Trophoblast cell (in vitro differentiated cells and primary cell): ENCODE measurements at regions not wholly inside any gene's neighbourhood (a gene's known extent, or its start where the extent isn't known, plus 50 kb on each side); places are given as distances from the start of the nearest gene placed in this dataset.
"Not testable (repeated sequence)": the region's sequence is repeated elsewhere in the genome, so short reads cannot be mapped to it uniquely, and the experiment has no call there.

Experiments
- DNase-seq, 2 donors: peaks; one replicate each; pipeline ENCODE4 v3.0.0-alpha.2; 2016
- H2AFZ ChIP-seq: 2 replicates; pipeline ENCODE4 v1.6.1; 2013; ENCODE audit warnings: low read length, moderate library complexity, mild to moderate bottlenecking; ENCODE audit not compliant: insufficient read depth, poor library complexity
- H2AK5ac ChIP-seq: 2 replicates; pipeline ENCODE4 v1.6.1; 2013; ENCODE audit warnings: mild to moderate bottlenecking, low read length
- H2BK120ac ChIP-seq: 2 replicates; pipeline ENCODE4 v1.6.1; 2013; ENCODE audit warnings: low read length, mild to moderate bottlenecking, moderate library complexity; ENCODE audit not compliant: insufficient read depth, poor library complexity
- H2BK12ac ChIP-seq: 2 replicates; pipeline ENCODE4 v1.6.1; 2013; ENCODE audit warnings: mild to moderate bottlenecking, low read length, moderate library complexity
- H2BK5ac ChIP-seq: 2 replicates; pipeline ENCODE4 v1.6.1; 2013; ENCODE audit warnings: low read length, low read depth, moderate library complexity, mild to moderate bottlenecking; ENCODE audit not compliant: poor library complexity
- H3K14ac ChIP-seq: 2 replicates; pipeline ENCODE4 v1.6.1; 2013; ENCODE audit warnings: mild to moderate bottlenecking, low read length
- H3K18ac ChIP-seq: 2 replicates; pipeline ENCODE4 v1.6.1; 2013; ENCODE audit warnings: mild to moderate bottlenecking, low read length
- H3K23ac ChIP-seq: 2 replicates; pipeline ENCODE4 v1.6.1; 2013; ENCODE audit warnings: low read length
- H3K27ac ChIP-seq: 2 replicates; pipeline ENCODE4 v1.5.1; 2013; ENCODE audit warnings: low read depth, mild to moderate bottlenecking, inconsistent platforms, low read length, moderate library complexity
- H3K27me3 ChIP-seq: 2 replicates; pipeline ENCODE4 v1.6.1; 2013; ENCODE audit warnings: inconsistent platforms, mild to moderate bottlenecking, low read length, moderate library complexity; ENCODE audit not compliant: insufficient read depth
- H3K36me3 ChIP-seq, 2 experiments: 1 replicate in 1 of 2; 2 replicates in 1 of 2; pipeline ENCODE4 v1.6.1; 2013; ENCODE audit warnings: low read length in 2 of 2, mild to moderate bottlenecking in 2 of 2, moderate library complexity in 1 of 2; ENCODE audit not compliant: insufficient read depth in 2 of 2, control insufficient read depth in 1 of 2
- H3K4ac ChIP-seq: 2 replicates; pipeline ENCODE4 v1.6.1; 2013; ENCODE audit warnings: low read depth, mild to moderate bottlenecking, low read length, moderate library complexity
- H3K4me1 ChIP-seq, 2 experiments: 1 replicate in 1 of 2; 2 replicates in 1 of 2; pipeline ENCODE4 v1.6.1; 2013; ENCODE audit warnings: low read length in 2 of 2, mild to moderate bottlenecking in 2 of 2, moderate library complexity in 1 of 2; ENCODE audit not compliant: insufficient read depth in 2 of 2, control insufficient read depth in 1 of 2
- H3K4me2 ChIP-seq: 2 replicates; pipeline ENCODE4 v1.6.1; 2013; ENCODE audit warnings: inconsistent platforms, mild to moderate bottlenecking, low read length, moderate library complexity
- H3K4me3 ChIP-seq: 2 replicates; pipeline ENCODE4 v1.5.1; 2013; ENCODE audit warnings: mild to moderate bottlenecking, low read depth, low read length, inconsistent platforms
- H3K79me1 ChIP-seq: one replicate; pipeline ENCODE4 v1.6.1; 2013; ENCODE audit warnings: low read length
- H3K79me2 ChIP-seq: 2 replicates; pipeline ENCODE4 v1.6.1; 2013; ENCODE audit warnings: low read length, mild to moderate bottlenecking; ENCODE audit not compliant: control insufficient read depth, insufficient read depth, poor library complexity
- H3K9ac ChIP-seq: 2 replicates; pipeline ENCODE4 v1.6.1; 2013; ENCODE audit warnings: mild to moderate bottlenecking, low read length
- H3K9me3 ChIP-seq: 2 replicates; pipeline ENCODE4 v1.6.1; 2013; ENCODE audit warnings: low read depth, mild to moderate bottlenecking, control low read depth, inconsistent platforms, low read length; ENCODE audit not compliant: insufficient read depth
- H4K12ac ChIP-seq: 2 replicates; pipeline ENCODE4 v1.6.1; 2013; ENCODE audit warnings: low read depth, mild to moderate bottlenecking, low read length, moderate library complexity
- H4K8ac ChIP-seq: 2 replicates; pipeline ENCODE4 v1.6.1; 2013; ENCODE audit warnings: low read depth, mild to moderate bottlenecking, low read length, moderate library complexity
- H4K91ac ChIP-seq: one replicate; pipeline ENCODE4 v1.6.1; 2013; ENCODE audit warnings: low read depth, mild to moderate bottlenecking, low read length, moderate library complexity
- WGBS: extraction: QIAGEN DNeasy Blood & Tissue Kit; methylation state at CpG from one replicate; pipeline ENCODE4 v1.1.7; 2013; ENCODE audit warnings: missing lambda C conversion rate; ENCODE audit not compliant: insufficient read length, insufficient coverage; ENCODE audit errors: extremely low coverage; 5-methylcytosine and 5-hydroxymethylcytosine counted together

- no peak overlapping the region for H3K27ac ChIP-seq
- no peak overlapping the region for H2AFZ ChIP-seq
- no peak overlapping the region for H3K23ac ChIP-seq
- H3K14ac ChIP-seq, result no peak overlapping the region
- no peak overlapping the region for H2BK12ac ChIP-seq
- no peak overlapping the region for H4K8ac ChIP-seq
- H3K9ac ChIP-seq, result no peak overlapping the region
- H3K79me1 ChIP-seq, result no peaks in the 10 kb centered on the region
- H2BK5ac ChIP-seq, result no peak overlapping the region
- H4K91ac ChIP-seq, result no peak overlapping the region
- H3K36me3 ChIP-seq, result no peaks in the 10 kb centered on the region
- no peak overlapping the region for H2BK120ac ChIP-seq
- no peak overlapping the region for H2AK5ac ChIP-seq
- no peak overlapping the region for H3K4me2 ChIP-seq
- DNase-seq, result no peak
- H3K4me1 ChIP-seq, result no peaks in the 10 kb centered on the region
- no peak overlapping the region for H3K4ac ChIP-seq
- H3K79me2 ChIP-seq, result no peaks in the 10 kb centered on the region
- WGBS, result no CpG with 5 or more reads among the region's 7 CpGs
- H3K27me3 ChIP-seq, result no peaks in the 10 kb centered on the region
- H3K4me3 ChIP-seq, result no peak overlapping the region
- H3K18ac ChIP-seq, result no peak overlapping the region
- no peak overlapping the region for H4K12ac ChIP-seq
- no peaks in the 10 kb centered on the region for H3K9me3 ChIP-seq
Measured at GRCh38 chr10:52391927-52392602, 78.0 kb downstream of the DKK1 start.

GRCh38 chr10:52394246-52394645 lies 80.2 kb downstream of the DKK1 start:
- no peaks in the 10 kb centered on the region for H3K79me1 ChIP-seq
- H2BK120ac ChIP-seq, result no peak overlapping the region
- H4K12ac ChIP-seq, result no peak overlapping the region
- H4K8ac ChIP-seq, result no peak overlapping the region
- H4K91ac ChIP-seq, result no peak overlapping the region
- H3K79me2 ChIP-seq, result no peaks in the 10 kb centered on the region
- no peaks in the 10 kb centered on the region for H3K36me3 ChIP-seq
- no peak overlapping the region for H3K27ac ChIP-seq
- H3K27me3 ChIP-seq, result no peaks in the 10 kb centered on the region
- H3K23ac ChIP-seq, result no peak overlapping the region
- H3K9me3 ChIP-seq, result no peaks in the 10 kb centered on the region
- H3K4me1 ChIP-seq, result no peaks in the 10 kb centered on the region
- WGBS, result no CpG with 5 or more reads among the region's 1 CpG
- H2AFZ ChIP-seq, result no peak overlapping the region
- H3K18ac ChIP-seq, result no peak overlapping the region
- H3K4me3 ChIP-seq, result no peak overlapping the region
- H3K4ac ChIP-seq, result no peak overlapping the region
- H2AK5ac ChIP-seq, result no peak overlapping the region
- H3K9ac ChIP-seq, result no peak overlapping the region
- no peak overlapping the region for H2BK12ac ChIP-seq
- no peak overlapping the region for H3K14ac ChIP-seq
- H3K4me2 ChIP-seq, result no peak overlapping the region
- DNase-seq, result no peak
- no peak overlapping the region for H2BK5ac ChIP-seq

DNA sequence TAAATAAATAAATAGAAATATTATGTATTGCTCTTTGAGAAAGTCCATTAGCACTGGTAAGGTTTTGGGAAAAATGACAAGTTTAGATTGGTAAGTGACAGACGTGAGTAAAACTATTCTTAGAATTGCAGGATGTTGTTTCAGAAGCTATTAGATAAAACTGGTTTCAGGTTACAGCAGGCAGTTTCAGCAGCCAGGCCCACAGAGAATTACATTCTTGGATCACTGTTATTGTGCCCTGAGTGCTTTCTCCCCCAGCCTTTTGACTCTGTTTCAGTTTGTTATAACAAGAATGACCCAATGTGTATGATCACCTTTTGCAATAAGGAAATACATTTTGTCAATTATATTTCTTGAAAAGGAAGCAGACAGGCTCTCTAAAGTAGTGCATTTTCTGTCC lies 86.5 kb downstream of the DKK1 start:
- Histone ChIP-seq H2BK5ac (no peak overlapping the region), H3K4me2 (no peak overlapping the region), H3K27me3 (no peaks in the 10 kb centered on the region), H4K8ac (no peak overlapping the region), H2BK120ac (no peak overlapping the region), H4K91ac (no peak overlapping the region), H3K79me2 (no peaks in the 10 kb centered on the region), H3K4me3 (no peak overlapping the region), H3K18ac (no peak overlapping the region), H2AFZ (no peak overlapping the region), H3K23ac (no peak overlapping the region), H3K27ac (no peak overlapping the region), H3K36me3 (no peaks in the 10 kb centered on the region), H3K9ac (no peak overlapping the region), H3K4me1 (no peaks in the 10 kb centered on the region), H2AK5ac (no peak overlapping the region), H4K12ac (no peak overlapping the region), H3K79me1 (no peaks in the 10 kb centered on the region), H3K14ac (no peak overlapping the region), H3K9me3 (no peaks in the 10 kb centered on the region), H2BK12ac (no peak overlapping the region), H3K4ac (no peak overlapping the region)
- WGBS, result no CpG with 5 or more reads among the region's 1 CpG
- no peak for DNase-seq

- H2AK5ac ChIP-seq, H3K9ac ChIP-seq, H2BK12ac ChIP-seq, H3K27ac ChIP-seq, H3K9me3 ChIP-seq, H3K4me2 ChIP-seq, H2BK120ac ChIP-seq, H3K4me1 ChIP-seq, H4K12ac ChIP-seq, H4K91ac ChIP-seq, DNase-seq, H3K36me3 ChIP-seq, H3K27me3 ChIP-seq, H3K4me3 ChIP-seq, H3K18ac ChIP-seq, H3K14ac ChIP-seq, H3K4ac ChIP-seq, H2BK5ac ChIP-seq, H3K79me2 ChIP-seq, H4K8ac ChIP-seq, H3K23ac ChIP-seq, H2AFZ ChIP-seq, H3K79me1 ChIP-seq: not testable (repeated sequence)
- WGBS, result no CpG with 5 or more reads among the region's 3 CpGs
Measured at GRCh38 chr10:52403801-52404200, 89.7 kb downstream of the DKK1 start.
